ENCODE measurements at regions not wholly inside any gene's neighbourhood (a gene's known extent, or its start where the extent isn't known, plus 50 kb on each side); places are given as distances from the start of the nearest gene placed in this dataset.

GRCh38 chr22:35202376-35202775, 54.9 kb upstream of the HMGXB4 start:
- no peak for DNase-seq
- no peak overlapping the region for H3K4me3 ChIP-seq (ENCODE audit: low read length)
- H3K36me3 ChIP-seq (ENCODE audit: insufficient read depth, low read length) = peaks cover 41% of the 10 kb centered on the region; the same call in 1 of the 2 replicates
- no peaks in the 10 kb centered on the region for H4K20me1 ChIP-seq (ENCODE audit: insufficient read depth, low read depth, low read length)
- H3K9me2 ChIP-seq (replicated peaks; ENCODE audit: insufficient read depth, low read length) = no peaks in the 10 kb centered on the region
- no peak overlapping the region for H3K4me2 ChIP-seq (ENCODE audit: low read depth, low read length, poor library complexity, severe bottlenecking)
- H3K27me3 ChIP-seq (ENCODE audit: low read length) = no peaks in the 10 kb centered on the region
- H3K79me2 ChIP-seq (ENCODE audit: low read length) = peaks cover 93% of the 10 kb centered on the region
- no peak overlapping the region for H2AFZ ChIP-seq (ENCODE audit: low read length)
- no peaks in the 10 kb centered on the region for H3K9me3 ChIP-seq (ENCODE audit: low read length)
- H3K27ac ChIP-seq (ENCODE audit: low read length) = no peak overlapping the region
- H3K9ac ChIP-seq (ENCODE audit: low read length) = no peak overlapping the region
- H3K4me1 ChIP-seq (ENCODE audit: low read length) = peaks cover 28% of the 10 kb centered on the region

- Histone ChIP-seq H3K4me2 (ENCODE audit: low read depth, low read length, poor library complexity, severe bottlenecking) (no peak overlapping the region), H3K4me3 (ENCODE audit: low read length) (no peak overlapping the region), H3K79me2 (ENCODE audit: low read length) (peaks cover 94% of the 10 kb centered on the region), H3K36me3 (ENCODE audit: insufficient read depth, low read length) (peaks cover 40% of the 10 kb centered on the region; the same call in 1 of the 2 replicates), H3K9me3 (ENCODE audit: low read length) (no peaks in the 10 kb centered on the region), H3K27ac (ENCODE audit: low read length) (no peak overlapping the region), H3K9ac (ENCODE audit: low read length) (no peak overlapping the region), H3K9me2 (replicated peaks; ENCODE audit: insufficient read depth, low read length) (no peaks in the 10 kb centered on the region), H3K4me1 (ENCODE audit: low read length) (peaks cover 19% of the 10 kb centered on the region), H4K20me1 (ENCODE audit: insufficient read depth, low read depth, low read length) (peaks cover 9% of the 10 kb centered on the region; the same call in 1 of the 2 replicates), H3K27me3 (ENCODE audit: low read length) (no peaks in the 10 kb centered on the region), H2AFZ (ENCODE audit: low read length) (no peak overlapping the region)
- DNase-seq = no peak
Observed at GRCh38 chr22:35203583-35203982, 53.7 kb upstream of the HMGXB4 start.

GRCh38 chr22:35204807-35205775, 52.2 kb upstream of the HMGXB4 start:
- no peak for DNase-seq
- Histone ChIP-seq H3K4me3 (ENCODE audit: low read length) (no peak overlapping the region), H3K79me2 (ENCODE audit: low read length) (peaks cover 92% of the 10 kb centered on the region), H3K4me1 (ENCODE audit: low read length) (peaks cover 4% of the 10 kb centered on the region), H2AFZ (ENCODE audit: low read length) (no peak overlapping the region), H3K27ac (ENCODE audit: low read length) (no peak overlapping the region), H3K4me2 (ENCODE audit: low read depth, low read length, poor library complexity, severe bottlenecking) (no peak overlapping the region), H3K9me2 (replicated peaks; ENCODE audit: insufficient read depth, low read length) (no peaks in the 10 kb centered on the region), H3K9me3 (ENCODE audit: low read length) (no peaks in the 10 kb centered on the region), H4K20me1 (ENCODE audit: insufficient read depth, low read depth, low read length) (peaks cover 9% of the 10 kb centered on the region; the same call in 1 of the 2 replicates), H3K27me3 (ENCODE audit: low read length) (no peaks in the 10 kb centered on the region), H3K36me3 (ENCODE audit: insufficient read depth, low read length) (peaks cover 36% of the 10 kb centered on the region; the same call in 1 of the 2 replicates), H3K9ac (ENCODE audit: low read length) (no peak overlapping the region)

GRCh38 chr22:35205961-35206360, 51.3 kb upstream of the HMGXB4 start:
- no peaks in the 10 kb centered on the region for H3K9me2 ChIP-seq (replicated peaks; ENCODE audit: insufficient read depth, low read length)
- no peak overlapping the region for H3K4me2 ChIP-seq (ENCODE audit: low read depth, low read length, poor library complexity, severe bottlenecking)
- no peak overlapping the region for H2AFZ ChIP-seq (ENCODE audit: low read length)
- H3K27ac ChIP-seq (ENCODE audit: low read length) = no peak overlapping the region
- H3K9ac ChIP-seq (ENCODE audit: low read length) = no peak overlapping the region
- DNase-seq = no peak
- H3K36me3 ChIP-seq (ENCODE audit: insufficient read depth, low read length) = peaks cover 28% of the 10 kb centered on the region; the same call in 1 of the 2 replicates
- H3K9me3 ChIP-seq (ENCODE audit: low read length) = no peaks in the 10 kb centered on the region
- no peaks in the 10 kb centered on the region for H3K27me3 ChIP-seq (ENCODE audit: low read length)
- H3K79me2 ChIP-seq (ENCODE audit: low read length) = peaks cover 92% of the 10 kb centered on the region
- H3K4me3 ChIP-seq (ENCODE audit: low read length) = no peak overlapping the region
- H3K4me1 ChIP-seq (ENCODE audit: low read length) = no peaks in the 10 kb centered on the region
- H4K20me1 ChIP-seq (ENCODE audit: insufficient read depth, low read depth, low read length) = peaks cover 9% of the 10 kb centered on the region; the same call in 1 of the 2 replicates

GRCh38 chr22:35206889-35207288, 50.4 kb upstream of the HMGXB4 start:
- H3K27ac ChIP-seq (ENCODE audit: low read length) = no peak overlapping the region
- H3K36me3 ChIP-seq (ENCODE audit: insufficient read depth, low read length) = peaks cover 25% of the 10 kb centered on the region; the same call in 1 of the 2 replicates
- no peak overlapping the region for H2AFZ ChIP-seq (ENCODE audit: low read length)
- H3K9me3 ChIP-seq (ENCODE audit: low read length) = no peaks in the 10 kb centered on the region
- H3K4me3 ChIP-seq (ENCODE audit: low read length) = no peak overlapping the region
- H4K20me1 ChIP-seq (ENCODE audit: insufficient read depth, low read depth, low read length) = peaks cover 9% of the 10 kb centered on the region; the same call in 1 of the 2 replicates
- peaks cover 92% of the 10 kb centered on the region for H3K79me2 ChIP-seq (ENCODE audit: low read length)
- H3K27me3 ChIP-seq (ENCODE audit: low read length) = no peaks in the 10 kb centered on the region
- H3K9ac ChIP-seq (ENCODE audit: low read length) = no peak overlapping the region
- no peaks in the 10 kb centered on the region for H3K4me1 ChIP-seq (ENCODE audit: low read length)
- H3K9me2 ChIP-seq (replicated peaks; ENCODE audit: insufficient read depth, low read length) = no peaks in the 10 kb centered on the region
- no peak overlapping the region for H3K4me2 ChIP-seq (ENCODE audit: low read depth, low read length, poor library complexity, severe bottlenecking)
- no peak for DNase-seq

Measured in Karpas-422 (cell line).